ENCODE measurements at regions not wholly inside any gene's neighbourhood (a gene's known extent, or its start where the extent isn't known, plus 50 kb on each side); places are given as distances from the start of the nearest gene placed in this dataset.

DNA sequence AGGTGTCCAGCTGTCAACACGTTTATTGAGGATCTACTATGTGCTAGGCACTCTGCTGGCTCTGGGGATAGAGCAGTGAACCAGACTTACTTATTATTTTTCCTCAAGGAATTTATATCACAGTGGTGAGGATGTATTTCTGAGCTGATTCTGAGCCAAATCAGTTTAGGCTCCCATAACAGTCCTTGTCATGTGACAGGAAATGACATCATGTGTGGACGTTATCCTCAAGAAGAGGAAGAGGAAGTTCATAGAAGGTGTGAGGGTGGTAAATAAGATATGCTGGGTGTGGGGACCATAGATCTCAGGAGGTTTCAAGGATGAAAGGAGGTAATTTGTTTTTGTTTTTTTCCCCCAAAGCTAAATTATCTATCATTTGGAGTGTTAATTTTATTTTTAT, 873.5 kb upstream of the EEF2KMT start:
- TF ChIP-seq REST (IDR thresholded peaks at IDR 0.05; ENCODE audit: insufficient read depth in 1 of 2, low read depth in 2 of 2, low read length in 2 of 2) = no peak
- TF ChIP-seq FOXP2 (optimal IDR thresholded peaks at IDR 0.05; ENCODE audit: borderline replicate concordance, extremely low read depth, extremely low read length, insufficient read depth) = no peak
- no peak for TF ChIP-seq POLR2AphosphoS5 (IDR thresholded peaks at IDR 0.05; ENCODE audit: low read depth, low read length)
